Colonic mucosa (tissue), 4 donors: ENCODE measurements at regions not wholly inside any gene's neighbourhood (a gene's known extent, or its start where the extent isn't known, plus 50 kb on each side); places are given as distances from the start of the nearest gene placed in this dataset.

ENCODE experiments used
- DNase-seq: peaks from one replicate; pipeline ENCODE4 v3.0.0-alpha.2; 2020
- H3K27ac ChIP-seq: fragments of 200-600 bp; one replicate; pipeline ENCODE4 v1.8.0; 2021
- H3K27me3 ChIP-seq: fragments of 200-600 bp; one replicate; pipeline ENCODE4 v1.8.0; 2021
- H3K36me3 ChIP-seq: fragments of 200-600 bp; one replicate; pipeline ENCODE4 v1.8.0; 2021
- H3K4me1 ChIP-seq: fragments of 200-600 bp; one replicate; pipeline ENCODE4 v1.8.0; 2021; ENCODE audit warnings: mild to moderate bottlenecking
- H3K4me3 ChIP-seq: fragments of 200-600 bp; one replicate; pipeline ENCODE4 v1.8.0; 2021
- H3K9ac ChIP-seq, 2 donors: one replicate each; pipeline ENCODE4 v1.7.0; 2013; ENCODE audit warnings: control low read depth in 2 of 2, low read depth in 2 of 2, low read length in 2 of 2
- H3K9me3 ChIP-seq: fragments of 200-600 bp; one replicate; pipeline ENCODE4 v1.8.0; 2021
- intact Hi-C: fragments of 100-400 bp; cut with DNase I; formaldehyde crosslinking; loops from one replicate; pipeline ENCODE4 v1.14.1; 2022
- TF ChIP-seq, protein P1 (sequence below): fragments of 200-600 bp; IDR thresholded peaks from one replicate; pipeline ENCODE4 v1.8.0; 2022; ENCODE audit warnings: antibody characterized with exemption, mild to moderate bottlenecking
- donor health status: healthy.
- donor health status: DM: no; HTN: no; CAD: no.
- donor health status: DM: no; HTN: no; CAD: no.

DNA sequence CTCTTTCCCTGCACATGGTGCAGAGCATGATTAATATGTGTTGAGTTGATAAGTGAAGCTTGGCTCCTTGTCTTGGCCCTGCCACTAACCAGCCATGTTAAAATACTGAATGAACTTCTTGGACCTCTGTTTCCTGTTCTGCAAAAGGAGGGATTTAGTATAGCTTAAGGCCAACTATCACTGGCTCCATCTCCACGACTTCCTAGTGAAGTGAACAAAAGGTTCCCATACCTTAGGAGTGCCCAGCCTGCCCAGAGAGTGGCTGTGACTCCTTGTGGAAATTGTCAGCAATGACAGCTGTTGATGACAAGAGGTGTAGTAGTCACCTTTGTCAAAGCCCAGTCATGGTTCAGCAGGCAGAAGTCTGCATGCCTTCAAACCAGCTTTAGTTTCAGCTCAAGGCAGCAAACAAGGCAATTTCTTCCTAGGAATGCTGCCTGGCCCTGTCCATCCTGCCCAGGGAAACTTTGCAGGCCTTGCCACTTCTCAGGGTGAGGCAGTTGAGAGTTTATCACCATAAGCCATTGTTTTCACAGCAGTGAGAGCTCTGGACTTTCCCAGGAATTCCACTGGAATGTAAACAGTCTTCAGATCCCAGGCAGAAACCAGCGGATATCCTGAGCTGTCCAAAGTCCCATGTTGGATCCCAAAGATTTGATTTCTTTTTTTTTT is 169.7 kb upstream of the TNFAIP3 start:
- peaks cover 5% of the 10 kb centered on the region for H3K4me1 ChIP-seq
- peak overlapping the region; percentile 48 for H3K27ac ChIP-seq
- no peaks in the 10 kb centered on the region for H3K9me3 ChIP-seq
- H3K4me3 ChIP-seq: no peak overlapping the region
- peak; percentile 48 for DNase-seq
- H3K27me3 ChIP-seq: no peaks in the 10 kb centered on the region
- no peak overlapping the region for H3K9ac ChIP-seq
- intact Hi-C loops: no loop called here
- no peaks in the 10 kb centered on the region for H3K36me3 ChIP-seq
- TF ChIP-seq, protein P1, sequence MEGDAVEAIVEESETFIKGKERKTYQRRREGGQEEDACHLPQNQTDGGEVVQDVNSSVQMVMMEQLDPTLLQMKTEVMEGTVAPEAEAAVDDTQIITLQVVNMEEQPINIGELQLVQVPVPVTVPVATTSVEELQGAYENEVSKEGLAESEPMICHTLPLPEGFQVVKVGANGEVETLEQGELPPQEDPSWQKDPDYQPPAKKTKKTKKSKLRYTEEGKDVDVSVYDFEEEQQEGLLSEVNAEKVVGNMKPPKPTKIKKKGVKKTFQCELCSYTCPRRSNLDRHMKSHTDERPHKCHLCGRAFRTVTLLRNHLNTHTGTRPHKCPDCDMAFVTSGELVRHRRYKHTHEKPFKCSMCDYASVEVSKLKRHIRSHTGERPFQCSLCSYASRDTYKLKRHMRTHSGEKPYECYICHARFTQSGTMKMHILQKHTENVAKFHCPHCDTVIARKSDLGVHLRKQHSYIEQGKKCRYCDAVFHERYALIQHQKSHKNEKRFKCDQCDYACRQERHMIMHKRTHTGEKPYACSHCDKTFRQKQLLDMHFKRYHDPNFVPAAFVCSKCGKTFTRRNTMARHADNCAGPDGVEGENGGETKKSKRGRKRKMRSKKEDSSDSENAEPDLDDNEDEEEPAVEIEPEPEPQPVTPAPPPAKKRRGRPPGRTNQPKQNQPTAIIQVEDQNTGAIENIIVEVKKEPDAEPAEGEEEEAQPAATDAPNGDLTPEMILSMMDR: no peak

DNA sequence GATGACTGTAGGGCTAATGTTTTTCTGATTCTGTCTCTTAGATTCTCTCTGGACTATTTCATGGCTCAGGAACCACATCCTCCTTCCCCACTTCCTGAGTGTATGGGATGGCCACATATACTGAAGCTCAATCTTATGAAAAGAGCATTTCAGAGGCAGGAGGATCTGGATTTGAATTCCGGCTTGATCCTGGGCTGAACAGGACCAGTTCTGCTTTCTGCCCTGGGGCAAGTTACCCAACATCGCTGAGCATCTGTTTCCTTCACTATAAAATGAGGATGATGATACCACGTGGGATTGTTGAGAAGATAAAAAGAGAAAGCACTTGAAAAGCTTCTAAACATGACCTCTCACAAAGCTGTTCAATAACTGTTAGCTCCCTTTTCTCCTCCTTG is 168.4 kb upstream of the TNFAIP3 start:
- no peak overlapping the region for H3K9ac ChIP-seq
- peaks cover 5% of the 10 kb centered on the region for H3K4me1 ChIP-seq
- DNase-seq: no peak
- H3K27ac ChIP-seq: no peak overlapping the region
- TF ChIP-seq, protein P1: no peak
- intact Hi-C loops: no loop called here
- H3K4me3 ChIP-seq: no peak overlapping the region
- H3K9me3 ChIP-seq: no peaks in the 10 kb centered on the region
- no peaks in the 10 kb centered on the region for H3K36me3 ChIP-seq
- no peaks in the 10 kb centered on the region for H3K27me3 ChIP-seq

DNA sequence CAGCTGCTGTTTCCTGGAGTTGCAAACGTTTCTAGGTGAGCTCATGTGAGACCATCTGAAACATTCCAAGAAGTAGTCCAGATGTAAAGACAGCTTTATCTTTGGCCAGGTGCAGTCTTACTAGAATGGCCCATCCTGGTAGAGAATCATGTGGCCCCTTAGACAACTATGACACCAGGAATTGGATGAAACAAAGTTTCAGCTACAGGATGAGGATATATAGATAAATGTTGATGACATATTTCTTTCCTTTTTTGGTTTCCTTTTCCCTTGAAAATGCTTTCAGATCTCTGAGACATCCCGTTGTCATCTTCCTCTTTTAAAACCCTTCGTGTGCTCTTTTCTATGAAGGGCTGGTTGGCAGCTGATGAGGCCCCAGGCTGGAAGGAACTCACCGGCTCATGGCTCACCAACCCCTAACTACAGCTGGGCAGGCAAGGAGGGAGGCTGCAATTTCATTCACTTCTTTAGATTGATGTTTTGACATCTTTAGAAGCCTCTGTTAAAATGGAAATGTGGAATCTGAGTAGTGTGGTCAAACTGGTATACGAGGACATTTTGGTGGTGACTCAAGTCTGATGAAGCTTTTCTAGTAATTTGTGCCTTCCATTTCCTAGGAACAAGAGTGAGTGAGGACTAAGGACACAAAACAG is 167.9 kb upstream of the TNFAIP3 start:
- intact Hi-C loops: no loop called here
- Histone ChIP-seq H3K27ac (no peak overlapping the region), H3K27me3 (no peaks in the 10 kb centered on the region), H3K4me1 (peaks cover 5% of the 10 kb centered on the region), H3K9ac (no peak overlapping the region), H3K36me3 (no peaks in the 10 kb centered on the region), H3K4me3 (no peak overlapping the region), H3K9me3 (no peaks in the 10 kb centered on the region)
- TF ChIP-seq, protein P1: no peak
- DNase-seq: no peak

DNA sequence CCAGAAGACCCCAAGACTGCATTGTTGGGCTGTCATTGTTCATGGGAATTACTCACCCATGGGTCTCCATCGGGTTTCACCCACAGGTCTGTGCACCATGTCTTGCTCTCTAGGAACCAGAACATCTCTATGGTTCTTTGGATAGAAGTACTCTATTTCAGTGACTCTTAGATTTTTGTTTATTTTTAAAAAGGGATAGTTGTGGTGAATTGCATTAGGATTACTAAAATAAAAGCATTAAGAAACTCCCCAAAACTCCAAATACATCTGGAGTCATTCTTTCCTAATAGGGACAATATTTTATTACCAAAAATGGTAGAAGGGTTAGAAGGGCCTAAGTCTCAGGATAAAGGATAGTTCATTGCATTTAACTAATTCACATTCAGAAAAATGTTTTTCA is 166.9 kb upstream of the TNFAIP3 start:
- no peak for DNase-seq
- H3K9me3 ChIP-seq: no peaks in the 10 kb centered on the region
- no peaks in the 10 kb centered on the region for H3K27me3 ChIP-seq
- no peak overlapping the region for H3K27ac ChIP-seq
- intact Hi-C loops: loop anchor here (10.0 kb wide), 2 partner anchors 275 to 405 kb away; partner anchors contain the start of gene PERP
- peaks cover 5% of the 10 kb centered on the region for H3K4me1 ChIP-seq
- no peak overlapping the region for H3K4me3 ChIP-seq
- H3K36me3 ChIP-seq: no peaks in the 10 kb centered on the region
- no peak overlapping the region for H3K9ac ChIP-seq
- TF ChIP-seq, protein P1: no peak

DNA sequence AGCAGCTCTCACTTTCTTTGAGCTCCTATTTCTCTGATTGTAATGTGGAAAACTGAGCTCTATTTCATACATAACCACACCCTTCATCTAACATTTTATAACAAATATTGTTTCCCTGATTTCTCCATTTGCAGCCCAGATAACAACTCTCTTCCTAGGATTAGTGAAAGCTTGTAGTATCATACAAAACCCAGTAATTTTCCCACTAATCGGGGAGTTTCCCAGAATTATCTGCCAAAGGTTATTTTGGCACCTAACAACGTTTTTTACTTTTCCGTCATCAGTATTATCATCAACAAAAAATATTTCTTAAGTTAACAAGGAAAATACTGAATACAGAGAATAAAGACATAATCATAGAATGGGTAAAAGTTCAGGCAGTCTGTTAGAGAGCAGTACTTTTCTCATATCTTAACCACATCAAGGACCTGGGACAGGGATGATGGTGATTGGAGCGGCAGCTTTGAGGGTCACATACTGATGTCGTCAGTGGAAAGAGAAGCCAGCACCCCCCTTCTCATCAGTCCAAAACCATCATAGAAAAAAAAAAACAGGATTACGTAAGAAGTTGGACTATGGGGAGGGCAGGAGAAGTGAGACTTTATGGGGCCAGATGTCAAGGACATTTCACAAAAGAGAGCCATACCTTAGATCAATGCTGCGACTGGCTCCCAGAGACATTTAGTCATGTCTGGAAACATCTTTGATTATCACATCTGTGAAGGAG is 166.1 kb upstream of the TNFAIP3 start:
- H3K9ac ChIP-seq: no peak overlapping the region
- intact Hi-C loops: loop anchor here (10.0 kb wide), 2 partner anchors 274 to 404 kb away; partner anchors contain the start of gene PERP
- H3K4me3 ChIP-seq: no peak overlapping the region
- H3K4me1 ChIP-seq: peaks cover 5% of the 10 kb centered on the region
- no peak overlapping the region for H3K27ac ChIP-seq
- no peak for DNase-seq
- no peaks in the 10 kb centered on the region for H3K27me3 ChIP-seq
- no peaks in the 10 kb centered on the region for H3K36me3 ChIP-seq
- H3K9me3 ChIP-seq: no peaks in the 10 kb centered on the region
- TF ChIP-seq, protein P1: no peak
